Activated T-cell treated with anti-CD3 and anti-CD28 coated beads for 1 hour (primary cell): ENCODE measurements at regions not wholly inside any gene's neighbourhood (a gene's known extent, or its start where the extent isn't known, plus 50 kb on each side); places are given as distances from the start of the nearest gene placed in this dataset.
A peak's percentile ranks its signal among the peaks of the same experiment; 100 is the strongest.

Experiments
- DNase-seq: peaks from one replicate; pipeline ENCODE4 v3.0.0-alpha.2; 2020; ENCODE audit warnings: low read depth

GRCh38 chr16:79297805-79298204, 302.7 kb downstream of the MAF start:
- no peak for DNase-seq

GRCh38 chr16:79297296-79297695, 303.2 kb downstream of the MAF start:
- DNase-seq: no peak

- no peak for DNase-seq
These were observed 304.0 kb downstream of the MAF start for GRCh38 chr16:79296491-79296890.

- DNase-seq: no peak
These were observed 304.8 kb downstream of the MAF start for GRCh38 chr16:79295746-79296145.

- DNase-seq: no peak
These were observed 305.4 kb downstream of the MAF start for GRCh38 chr16:79295162-79295561.

GRCh38 chr16:79294568-79294967, 306.0 kb downstream of the MAF start:
- no peak for DNase-seq

GRCh38 chr16:79293836-79294460, 306.6 kb downstream of the MAF start:
- DNase-seq: no peak

- DNase-seq: no peak
These were observed 312.5 kb downstream of the MAF start for GRCh38 chr16:79288066-79288465.

GRCh38 chr16:79287424-79287917, 313.1 kb downstream of the MAF start:
- no peak for DNase-seq

- peak; percentile 7 for DNase-seq
These were observed 313.7 kb downstream of the MAF start for GRCh38 chr16:79286646-79287423.

GRCh38 chr16:79284766-79285165, 315.8 kb downstream of the MAF start:
- DNase-seq: no peak

GRCh38 chr16:79283578-79283977, 317.0 kb downstream of the MAF start:
- no peak for DNase-seq

- DNase-seq: no peak
These were observed 317.7 kb downstream of the MAF start for GRCh38 chr16:79282806-79283205.

- DNase-seq: peak; percentile 20
These were observed 322.0 kb downstream of the MAF start for GRCh38 chr16:79278506-79278905.

- DNase-seq: no peak
These were observed 324.0 kb downstream of the MAF start for GRCh38 chr16:79276501-79276900.

GRCh38 chr16:79274264-79274663, 326.3 kb downstream of the MAF start:
- DNase-seq: no peak

- DNase-seq: peak; percentile 16
These were observed 328.4 kb downstream of the MAF start for GRCh38 chr16:79272141-79272577.

- no peak for DNase-seq
These were observed 329.0 kb downstream of the MAF start for GRCh38 chr16:79271583-79271982.

GRCh38 chr16:79270011-79270410, 330.5 kb downstream of the MAF start:
- DNase-seq: no peak

GRCh38 chr16:79269211-79269863, 331.2 kb downstream of the MAF start:
- no peak for DNase-seq

- no peak for DNase-seq
These were observed 332.8 kb downstream of the MAF start for GRCh38 chr16:79267781-79268180.

- no peak for DNase-seq
These were observed 333.4 kb downstream of the MAF start for GRCh38 chr16:79267146-79267545.

- DNase-seq: no peak
These were observed 334.8 kb downstream of the MAF start for GRCh38 chr16:79265701-79266100.
